ENCODE measurements at regions not wholly inside any gene's neighbourhood (a gene's known extent, or its start where the extent isn't known, plus 50 kb on each side); places are given as distances from the start of the nearest gene placed in this dataset.

DNA sequence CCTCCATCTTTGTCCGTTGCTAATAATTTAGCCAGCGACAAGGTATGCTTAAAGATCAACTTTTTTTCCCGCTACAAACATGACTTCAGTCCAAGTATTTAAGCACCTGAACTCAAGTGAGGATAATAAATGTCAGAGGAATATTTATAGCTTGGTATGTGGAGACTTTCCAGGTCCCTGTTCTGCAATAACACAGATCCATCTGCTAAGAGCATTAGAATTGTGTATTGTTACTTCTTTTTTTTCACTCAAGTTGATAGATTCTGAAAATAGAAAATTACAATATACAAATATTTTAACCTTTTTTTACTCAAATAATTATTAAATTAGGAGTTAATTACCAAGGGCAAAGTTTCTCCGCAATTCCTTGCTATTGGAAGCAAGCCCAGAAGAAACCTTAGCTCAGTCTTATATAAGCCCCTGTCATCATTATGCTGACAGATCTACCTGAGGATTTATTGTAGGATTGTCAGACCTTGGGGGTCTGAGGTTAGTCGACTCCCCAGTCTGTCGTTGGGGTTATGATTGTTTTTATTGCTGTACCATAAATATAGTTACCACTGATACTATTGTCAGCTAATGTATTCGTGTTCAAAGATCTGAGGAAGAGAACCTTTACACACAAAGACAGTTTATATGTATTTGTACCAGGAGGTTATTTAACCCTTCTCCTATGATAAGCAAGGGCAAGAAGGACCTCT is 337.9 kb downstream of the TBX15 start:
- Histone ChIP-seq H3K4me3 (ENCODE audit: low read length) (no peak overlapping the region), H4K20me1 (ENCODE audit: control insufficient read depth, insufficient read depth, low read depth, low read length) (no peaks in the 10 kb centered on the region), H3K27me3 (ENCODE audit: control insufficient read depth, low read length) (no peaks in the 10 kb centered on the region), H3K9me2 (replicated peaks; ENCODE audit: control insufficient read depth, low read length) (no peaks in the 10 kb centered on the region), H3K4me1 (ENCODE audit: control insufficient read depth, low read length) (no peaks in the 10 kb centered on the region), H3K9me3 (ENCODE audit: control insufficient read depth, insufficient read depth, low read length) (no peaks in the 10 kb centered on the region), H3K4me2 (ENCODE audit: low read length) (no peak overlapping the region), H3K79me2 (ENCODE audit: control insufficient read depth, low read length) (no peaks in the 10 kb centered on the region), H3K27ac (ENCODE audit: low read depth, low read length) (no peak overlapping the region), H3F3A (ENCODE audit: control insufficient read depth, insufficient read depth) (no peaks in the 10 kb centered on the region), H3K36me3 (ENCODE audit: control insufficient read depth, low read length) (no peaks in the 10 kb centered on the region)
- TF ChIP-seq EZH2phosphoT487 (IDR thresholded peaks at IDR 0.05; ENCODE audit: borderline replicate concordance, low read length) (no peak), CTCF (IDR thresholded peaks at IDR 0.05; ENCODE audit: low read depth, low read length, poor library complexity, severe bottlenecking) (no peak)

DNA sequence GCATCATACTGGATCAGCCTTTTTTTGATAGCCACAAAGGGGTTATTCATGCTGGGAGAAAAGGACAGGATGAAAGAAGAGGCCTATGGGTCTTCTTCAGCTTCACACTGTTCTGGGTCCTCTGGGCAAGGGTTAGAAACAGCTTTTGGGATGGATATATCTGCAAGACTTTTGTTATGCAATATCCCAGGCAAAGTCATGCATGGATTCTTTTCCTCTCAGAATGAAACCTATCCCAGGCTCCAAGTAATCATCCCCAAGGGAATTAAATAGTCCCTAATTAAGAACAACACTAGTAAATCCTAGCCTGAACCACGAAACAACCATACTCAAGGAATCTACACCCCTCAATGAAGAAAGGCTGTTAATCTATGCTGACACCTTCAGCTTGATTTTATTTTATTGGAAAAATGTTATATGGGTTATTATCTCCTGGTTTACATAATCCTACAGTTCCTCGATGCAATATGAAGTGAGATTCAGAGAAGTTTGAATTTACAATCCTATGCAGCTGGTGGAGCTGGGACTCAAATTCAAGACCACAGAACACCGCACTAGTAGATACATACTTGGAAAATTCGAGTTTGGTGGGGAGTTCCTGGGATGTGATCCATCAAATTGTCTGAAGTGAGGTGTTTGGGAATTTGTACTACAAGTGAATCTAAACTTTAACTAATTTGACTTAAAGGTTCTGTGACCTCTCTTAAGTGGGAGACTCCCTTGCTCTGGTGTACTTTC is 338.6 kb downstream of the TBX15 start:
- Histone ChIP-seq H3K79me2 (ENCODE audit: control insufficient read depth, low read length) (no peaks in the 10 kb centered on the region), H3K27ac (ENCODE audit: low read depth, low read length) (no peak overlapping the region), H3K4me3 (ENCODE audit: low read length) (no peak overlapping the region), H3K36me3 (ENCODE audit: control insufficient read depth, low read length) (no peaks in the 10 kb centered on the region), H3K9me2 (replicated peaks; ENCODE audit: control insufficient read depth, low read length) (no peaks in the 10 kb centered on the region), H3F3A (ENCODE audit: control insufficient read depth, insufficient read depth) (no peaks in the 10 kb centered on the region), H3K4me2 (ENCODE audit: low read length) (no peak overlapping the region), H3K27me3 (ENCODE audit: control insufficient read depth, low read length) (no peaks in the 10 kb centered on the region), H3K4me1 (ENCODE audit: control insufficient read depth, low read length) (no peaks in the 10 kb centered on the region), H3K9me3 (ENCODE audit: control insufficient read depth, insufficient read depth, low read length) (no peaks in the 10 kb centered on the region), H4K20me1 (ENCODE audit: control insufficient read depth, insufficient read depth, low read depth, low read length) (no peaks in the 10 kb centered on the region)
- no peak for TF ChIP-seq CTCF (IDR thresholded peaks at IDR 0.05; ENCODE audit: low read depth, low read length, poor library complexity, severe bottlenecking)
- TF ChIP-seq EZH2phosphoT487 (IDR thresholded peaks at IDR 0.05; ENCODE audit: borderline replicate concordance, low read length): no peak

DNA sequence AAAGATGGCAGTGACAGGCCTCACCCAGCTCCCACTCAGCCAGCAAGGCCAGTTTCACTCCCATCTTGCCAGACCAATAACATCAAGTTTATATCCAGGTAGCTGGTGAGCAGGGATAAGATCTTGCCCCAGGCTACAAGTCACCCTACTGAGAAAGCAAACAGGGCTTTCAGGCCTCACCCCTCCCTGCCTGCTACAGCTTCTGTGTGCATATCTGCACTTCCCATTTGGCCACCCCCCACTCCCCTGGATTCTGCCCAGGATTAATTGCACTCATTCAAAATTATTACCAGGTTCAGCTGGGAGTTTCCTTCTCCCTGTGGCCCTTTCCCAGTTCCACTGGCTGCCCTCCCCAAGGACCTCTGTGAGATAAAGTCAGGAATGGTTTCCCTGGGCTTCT is 352.1 kb downstream of the TBX15 start:
- H3K9me3 ChIP-seq (ENCODE audit: control insufficient read depth, insufficient read depth, low read length): no peaks in the 10 kb centered on the region
- no peaks in the 10 kb centered on the region for H4K20me1 ChIP-seq (ENCODE audit: control insufficient read depth, insufficient read depth, low read depth, low read length)
- no peaks in the 10 kb centered on the region for H3K36me3 ChIP-seq (ENCODE audit: control insufficient read depth, low read length)
- no peaks in the 10 kb centered on the region for H3K79me2 ChIP-seq (ENCODE audit: control insufficient read depth, low read length)
- H3K27ac ChIP-seq (ENCODE audit: low read depth, low read length): no peak overlapping the region
- no peaks in the 10 kb centered on the region for H3K4me1 ChIP-seq (ENCODE audit: control insufficient read depth, low read length)
- no peak overlapping the region for H3K4me3 ChIP-seq (ENCODE audit: low read length)
- H3K9me2 ChIP-seq (replicated peaks; ENCODE audit: control insufficient read depth, low read length): no peaks in the 10 kb centered on the region
- H3K4me2 ChIP-seq (ENCODE audit: low read length): no peak overlapping the region
- TF ChIP-seq EZH2phosphoT487 (IDR thresholded peaks at IDR 0.05; ENCODE audit: borderline replicate concordance, low read length): no peak
- TF ChIP-seq CTCF (IDR thresholded peaks at IDR 0.05; ENCODE audit: low read depth, low read length, poor library complexity, severe bottlenecking): no peak
- H3F3A ChIP-seq (ENCODE audit: control insufficient read depth, insufficient read depth): no peaks in the 10 kb centered on the region
- no peaks in the 10 kb centered on the region for H3K27me3 ChIP-seq (ENCODE audit: control insufficient read depth, low read length)
